GM18502 (cell line): ENCODE measurements at regions not wholly inside any gene's neighbourhood (a gene's known extent, or its start where the extent isn't known, plus 50 kb on each side); places are given as distances from the start of the nearest gene placed in this dataset.

Experiments used
- ATAC-seq: cut with Tn5 transposase; IDR thresholded peaks from one replicate; pipeline ENCODE4 v1.9.1; 2021; ENCODE audit warnings: mild to moderate bottlenecking; ENCODE audit not compliant: unreplicated experiment, poor library complexity

DNA sequence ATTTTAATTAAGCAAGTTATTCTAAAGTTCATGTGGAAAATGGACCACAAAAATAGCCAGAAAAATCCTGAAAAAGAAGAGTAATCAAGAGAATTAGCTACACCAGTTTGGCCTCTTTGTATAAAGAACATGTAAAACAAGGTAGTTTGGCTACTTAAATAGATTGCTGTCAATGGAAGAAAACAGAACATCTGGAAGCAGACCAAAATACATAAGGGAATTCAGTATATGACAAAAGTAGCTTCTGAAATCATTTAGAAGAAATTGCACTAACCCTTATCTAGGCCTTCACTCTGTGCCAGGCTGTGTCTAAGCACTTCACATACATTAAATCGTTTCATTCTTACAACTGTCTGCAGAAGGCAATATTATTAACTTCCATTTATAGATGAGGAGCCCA lies 156.6 kb downstream of the PRDM6 start:
- no peak for ATAC-seq

DNA sequence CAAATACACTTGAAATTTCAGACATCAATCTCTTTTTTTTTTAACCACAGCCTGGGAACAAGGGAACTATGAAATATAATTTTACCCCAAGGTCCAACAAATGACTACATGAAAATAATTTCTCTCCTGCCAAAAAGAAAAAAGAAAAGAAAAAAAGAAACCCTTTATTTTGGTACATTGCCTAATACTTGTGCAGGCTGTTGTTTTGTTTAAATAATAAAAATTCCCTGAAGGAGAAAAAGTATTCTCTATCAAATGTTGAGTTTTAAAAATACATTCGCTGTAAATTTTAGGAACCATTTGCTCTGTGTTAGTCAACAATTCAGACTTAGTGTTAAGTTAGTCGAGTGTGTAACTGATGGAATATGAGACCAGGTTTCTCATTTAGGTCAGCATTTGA lies 155.4 kb downstream of the PRDM6 start:
- ATAC-seq: no peak
